K562 (cell line): ENCODE measurements at regions not wholly inside any gene's neighbourhood (a gene's known extent, or its start where the extent isn't known, plus 50 kb on each side); places are given as distances from the start of the nearest gene placed in this dataset.
A peak's percentile ranks its signal among the peaks of the same experiment; 100 is the strongest.

Experiments used
- HBP1 ChIP-seq: fragments of 450-650 bp; formaldehyde crosslinking; IDR thresholded peaks from 2 replicates; pipeline ENCODE4 v1.4.0; 2022; ENCODE audit warnings: missing genetic modification characterization
- HLTF ChIP-seq: fragments of 450-650 bp; IDR thresholded peaks from 2 replicates; pipeline ENCODE4 v1.6.1; 2016
- MAFK ChIP-seq: IDR thresholded peaks from 2 replicates; pipeline ENCODE4 v1.6.1; 2011; ENCODE audit warnings: low read length, improper control_type of control experiment
- MEIS2 ChIP-seq: fragments of 450-650 bp; IDR thresholded peaks from 2 replicates; pipeline ENCODE4 v1.6.1; 2014; ENCODE audit warnings: mild to moderate bottlenecking; ENCODE audit not compliant: partially characterized antibody
- MTA3 ChIP-seq: fragments of 450-650 bp; formaldehyde crosslinking; IDR thresholded peaks from 2 replicates; pipeline ENCODE4 v1.6.1; 2017; ENCODE audit warnings: mild to moderate bottlenecking, borderline replicate concordance
- NFIC ChIP-seq: fragments of 450-650 bp; IDR thresholded peaks from 2 replicates; pipeline ENCODE4 v1.6.1; 2017; ENCODE audit warnings: mild to moderate bottlenecking, inconsistent platforms
- PHB2 ChIP-seq: fragments of 450-650 bp; IDR thresholded peaks from 2 replicates; pipeline ENCODE4 v1.6.1; 2017; ENCODE audit warnings: low read depth
- SMAD4 ChIP-seq: fragments of 250-450 bp; sonication (Bioruptor Pico); conservative IDR thresholded peaks from 2 replicates; pipeline ENCODE4 v1.8.0; 2021; ENCODE audit warnings: inconsistent platforms, mild to moderate bottlenecking, moderate library complexity
- SMARCC2 ChIP-seq: fragments of 450-650 bp; IDR thresholded peaks from 2 replicates; pipeline ENCODE4 v1.6.1; 2017; ENCODE audit warnings: antibody characterized with exemption, moderate library complexity, mild to moderate bottlenecking, low read depth
- SOX6 ChIP-seq: fragments of 450-650 bp; IDR thresholded peaks from 2 replicates; pipeline ENCODE4 v1.6.1; 2014; ENCODE audit warnings: mild to moderate bottlenecking
- USF1 ChIP-seq: sonication (generic); formaldehyde crosslinking; IDR thresholded peaks from 2 replicates; pipeline ENCODE4 v1.9.0; 2022; ENCODE audit warnings: mild to moderate bottlenecking, missing genetic modification reagents
- ZNF384 ChIP-seq: IDR thresholded peaks from 2 replicates; pipeline ENCODE4 v1.6.1; 2012; ENCODE audit warnings: low read depth, low read length, improper control_type of control experiment
- TF ChIP-seq, protein P1 (sequence below), 2 experiments: fragments of 450-650 bp in 1 of 2; sonication (generic) in 1 of 2; formaldehyde crosslinking in 1 of 2; IDR thresholded peaks; 2 replicates each; pipeline versions ENCODE4 v1.7.1 to v1.9.0; 2016 to 2022; ENCODE audit warnings: inconsistent platforms in 1 of 2, mild to moderate bottlenecking in 1 of 2, missing genetic modification reagents in 1 of 2
- TF ChIP-seq, protein P2 (sequence below): fragments of 450-650 bp; IDR thresholded peaks from 2 replicates; pipeline ENCODE4 v1.6.1; 2018; ENCODE audit not compliant: partially characterized antibody

- TF ChIP-seq HBP1 (CRISPR knock-in tag) (no peak), SMARCC2 (peak; percentile 84), MAFK (peak; percentile 62), USF1 (CRISPR knock-in tag) (no peak), NFIC (peak; percentile 74), MTA3 (peak; percentile 26; the same call in 1 of the 2 replicates), HLTF (no peak), SOX6 (peak; percentile 94), ZNF384 (peak; percentile 90), MEIS2 (peak; percentile 59), PHB2 (peak; percentile 50; the same call in 1 of the 2 replicates), SMAD4 (CRISPR knock-in tag) (peak; percentile 98)
- TF ChIP-seq, protein P1, sequence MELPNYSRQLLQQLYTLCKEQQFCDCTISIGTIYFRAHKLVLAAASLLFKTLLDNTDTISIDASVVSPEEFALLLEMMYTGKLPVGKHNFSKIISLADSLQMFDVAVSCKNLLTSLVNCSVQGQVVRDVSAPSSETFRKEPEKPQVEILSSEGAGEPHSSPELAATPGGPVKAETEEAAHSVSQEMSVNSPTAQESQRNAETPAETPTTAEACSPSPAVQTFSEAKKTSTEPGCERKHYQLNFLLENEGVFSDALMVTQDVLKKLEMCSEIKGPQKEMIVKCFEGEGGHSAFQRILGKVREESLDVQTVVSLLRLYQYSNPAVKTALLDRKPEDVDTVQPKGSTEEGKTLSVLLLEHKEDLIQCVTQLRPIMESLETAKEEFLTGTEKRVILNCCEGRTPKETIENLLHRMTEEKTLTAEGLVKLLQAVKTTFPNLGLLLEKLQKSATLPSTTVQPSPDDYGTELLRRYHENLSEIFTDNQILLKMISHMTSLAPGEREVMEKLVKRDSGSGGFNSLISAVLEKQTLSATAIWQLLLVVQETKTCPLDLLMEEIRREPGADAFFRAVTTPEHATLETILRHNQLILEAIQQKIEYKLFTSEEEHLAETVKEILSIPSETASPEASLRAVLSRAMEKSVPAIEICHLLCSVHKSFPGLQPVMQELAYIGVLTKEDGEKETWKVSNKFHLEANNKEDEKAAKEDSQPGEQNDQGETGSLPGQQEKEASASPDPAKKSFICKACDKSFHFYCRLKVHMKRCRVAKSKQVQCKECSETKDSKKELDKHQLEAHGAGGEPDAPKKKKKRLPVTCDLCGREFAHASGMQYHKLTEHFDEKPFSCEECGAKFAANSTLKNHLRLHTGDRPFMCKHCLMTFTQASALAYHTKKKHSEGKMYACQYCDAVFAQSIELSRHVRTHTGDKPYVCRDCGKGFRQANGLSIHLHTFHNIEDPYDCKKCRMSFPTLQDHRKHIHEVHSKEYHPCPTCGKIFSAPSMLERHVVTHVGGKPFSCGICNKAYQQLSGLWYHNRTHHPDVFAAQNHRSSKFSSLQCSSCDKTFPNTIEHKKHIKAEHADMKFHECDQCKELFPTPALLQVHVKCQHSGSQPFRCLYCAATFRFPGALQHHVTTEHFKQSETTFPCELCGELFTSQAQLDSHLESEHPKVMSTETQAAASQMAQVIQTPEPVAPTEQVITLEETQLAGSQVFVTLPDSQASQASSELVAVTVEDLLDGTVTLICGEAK (IDR thresholded peaks at IDR 0.05) = no peak
- TF ChIP-seq, protein P1 (CRISPR knock-in tag; IDR thresholded peaks at IDR 0.05) = no peak
- TF ChIP-seq, protein P2, sequence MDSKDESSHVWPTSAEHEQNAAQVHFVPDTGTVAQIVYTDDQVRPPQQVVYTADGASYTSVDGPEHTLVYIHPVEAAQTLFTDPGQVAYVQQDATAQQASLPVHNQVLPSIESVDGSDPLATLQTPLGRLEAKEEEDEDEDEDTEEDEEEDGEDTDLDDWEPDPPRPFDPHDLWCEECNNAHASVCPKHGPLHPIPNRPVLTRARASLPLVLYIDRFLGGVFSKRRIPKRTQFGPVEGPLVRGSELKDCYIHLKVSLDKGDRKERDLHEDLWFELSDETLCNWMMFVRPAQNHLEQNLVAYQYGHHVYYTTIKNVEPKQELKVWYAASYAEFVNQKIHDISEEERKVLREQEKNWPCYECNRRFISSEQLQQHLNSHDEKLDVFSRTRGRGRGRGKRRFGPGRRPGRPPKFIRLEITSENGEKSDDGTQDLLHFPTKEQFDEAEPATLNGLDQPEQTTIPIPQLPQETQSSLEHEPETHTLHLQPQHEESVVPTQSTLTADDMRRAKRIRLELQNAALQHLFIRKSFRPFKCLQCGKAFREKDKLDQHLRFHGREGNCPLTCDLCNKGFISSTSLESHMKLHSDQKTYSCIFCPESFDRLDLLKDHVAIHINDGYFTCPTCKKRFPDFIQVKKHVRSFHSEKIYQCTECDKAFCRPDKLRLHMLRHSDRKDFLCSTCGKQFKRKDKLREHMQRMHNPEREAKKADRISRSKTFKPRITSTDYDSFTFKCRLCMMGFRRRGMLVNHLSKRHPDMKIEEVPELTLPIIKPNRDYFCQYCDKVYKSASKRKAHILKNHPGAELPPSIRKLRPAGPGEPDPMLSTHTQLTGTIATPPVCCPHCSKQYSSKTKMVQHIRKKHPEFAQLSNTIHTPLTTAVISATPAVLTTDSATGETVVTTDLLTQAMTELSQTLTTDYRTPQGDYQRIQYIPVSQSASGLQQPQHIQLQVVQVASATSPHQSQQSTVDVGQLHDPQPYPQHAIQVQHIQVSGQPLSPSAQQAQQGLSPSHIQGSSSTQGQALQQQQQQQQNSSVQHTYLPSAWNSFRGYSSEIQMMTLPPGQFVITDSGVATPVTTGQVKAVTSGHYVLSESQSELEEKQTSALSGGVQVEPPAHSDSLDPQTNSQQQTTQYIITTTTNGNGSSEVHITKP = peak; percentile 75
Measured at GRCh38 chr18:30676053-30676480, 366.5 kb downstream of the DSC3 start (continued).
